22Rv1 (cell line): ENCODE measurements at regions not wholly inside any gene's neighbourhood (a gene's known extent, or its start where the extent isn't known, plus 50 kb on each side); places are given as distances from the start of the nearest gene placed in this dataset.

Source experiments
- CTCF ChIP-seq: fragments of 450-650 bp; IDR thresholded peaks from 2 replicates; pipeline ENCODE4 v1.5.1; 2017; ENCODE audit warnings: mild to moderate bottlenecking
- ZFX ChIP-seq: fragments of 450-650 bp; IDR thresholded peaks from 2 replicates; pipeline ENCODE4 v1.6.1; 2017; ENCODE audit warnings: antibody characterized with exemption, borderline replicate concordance

- TF ChIP-seq ZFX (no peak), CTCF (no peak)
These were observed 346.3 kb upstream of the CDH11 start for GRCh38 chr16:65468133-65468532.
